ENCODE measurements at regions not wholly inside any gene's neighbourhood (a gene's known extent, or its start where the extent isn't known, plus 50 kb on each side); places are given as distances from the start of the nearest gene placed in this dataset.

DNA sequence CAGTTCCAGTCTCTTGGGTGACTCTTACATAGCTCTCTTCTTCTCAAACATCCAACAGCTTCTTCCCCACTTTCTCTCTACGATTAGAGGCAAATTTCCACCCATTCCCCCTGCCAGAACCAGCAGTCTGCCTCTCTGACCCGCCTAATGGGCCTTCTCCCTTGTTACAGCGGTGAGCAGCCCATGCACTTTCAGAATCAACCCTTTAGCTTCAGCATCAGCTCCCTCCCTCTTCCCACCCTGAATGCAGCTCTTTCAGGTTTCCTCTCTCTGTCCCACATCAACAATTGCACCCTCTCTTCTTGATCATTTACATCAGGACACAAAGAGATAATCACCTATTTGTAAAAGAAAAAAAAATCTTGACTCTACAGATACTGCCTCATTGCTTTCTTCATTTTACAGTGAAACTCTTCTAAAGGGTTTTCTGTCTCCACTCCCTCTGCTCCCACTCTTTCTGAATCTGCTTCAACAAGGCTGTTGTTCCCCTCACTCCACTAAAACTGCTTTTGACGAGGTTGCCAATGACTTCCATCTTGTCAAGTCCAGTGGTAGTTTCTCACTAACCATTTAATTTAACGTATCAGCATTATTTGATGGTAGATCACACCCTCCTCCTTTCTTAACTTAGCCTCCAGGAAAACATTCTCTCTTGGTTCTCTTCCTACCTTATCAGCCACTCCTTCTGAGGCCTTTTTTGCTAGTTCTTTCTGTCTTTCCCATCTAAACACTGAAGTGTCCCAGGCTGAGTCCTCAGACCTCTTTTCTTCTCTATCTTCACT is 106.6 kb downstream of the NPY start:
- no peak for FAIRE-seq
- dilution Hi-C loops (cut with MboI; ENCODE audit: extremely low pct_ligation_motif_present, low sequenced_read_pairs), result no loop called here

DNA sequence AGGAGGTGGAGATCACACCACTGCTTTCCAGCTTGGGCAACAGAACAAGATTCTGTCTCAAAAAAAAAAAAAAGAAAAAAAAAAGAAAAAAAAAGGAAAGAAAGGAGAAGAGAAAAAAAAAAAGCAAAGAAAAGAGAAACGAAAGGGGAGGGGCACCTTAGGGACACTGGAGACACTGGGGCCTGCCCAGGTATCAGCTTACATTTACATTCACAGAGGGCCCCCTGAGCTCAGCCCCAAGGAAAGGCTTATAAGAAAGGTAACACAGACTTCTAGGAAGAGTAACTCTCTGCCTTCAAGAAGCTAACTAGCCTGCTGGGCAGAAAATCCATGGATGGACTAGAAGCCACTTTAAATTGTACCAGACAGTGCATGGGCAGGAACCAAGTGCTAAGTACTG is 108.8 kb downstream of the NPY start:
- no peak overlapping the region for H3K4me3 ChIP-seq (ENCODE audit: control insufficient read depth in 2 of 3, extremely low read depth in 1 of 3, insufficient read depth in 2 of 3, low read depth in 1 of 3, low read length in 3 of 3)
- H4K20me1 ChIP-seq (ENCODE audit: control insufficient read depth, extremely low read depth, insufficient read depth, low read length), result no peaks in the 10 kb centered on the region
- H3K27ac ChIP-seq (ENCODE audit: control insufficient read depth, insufficient read depth, low read length), result no peak overlapping the region
- no peaks in the 10 kb centered on the region for H3K9me3 ChIP-seq (ENCODE audit: control insufficient read depth, low read depth, low read length)
- dilution Hi-C loops (cut with MboI; ENCODE audit: extremely low pct_ligation_motif_present, low sequenced_read_pairs), result no loop called here
- no peak overlapping the region for H2AFZ ChIP-seq (ENCODE audit: control insufficient read depth, low read length)
- DNase-seq (ENCODE audit: low read depth, low spot score) (no peak), FAIRE-seq (no peak)
- H3K4me2 ChIP-seq (ENCODE audit: control insufficient read depth, extremely low read depth, insufficient read depth, low read depth, low read length), result no peak overlapping the region
- no peaks in the 10 kb centered on the region for H3K4me1 ChIP-seq (ENCODE audit: control insufficient read depth, extremely low read depth, insufficient read depth, low read length)
- no peak overlapping the region for H3K9ac ChIP-seq (ENCODE audit: control insufficient read depth, extremely low read depth, insufficient read depth, low read length)
- no peaks in the 10 kb centered on the region for H3K27me3 ChIP-seq (ENCODE audit: control insufficient read depth, extremely low read depth, insufficient read depth, low read length)
- TF ChIP-seq, protein P1, sequence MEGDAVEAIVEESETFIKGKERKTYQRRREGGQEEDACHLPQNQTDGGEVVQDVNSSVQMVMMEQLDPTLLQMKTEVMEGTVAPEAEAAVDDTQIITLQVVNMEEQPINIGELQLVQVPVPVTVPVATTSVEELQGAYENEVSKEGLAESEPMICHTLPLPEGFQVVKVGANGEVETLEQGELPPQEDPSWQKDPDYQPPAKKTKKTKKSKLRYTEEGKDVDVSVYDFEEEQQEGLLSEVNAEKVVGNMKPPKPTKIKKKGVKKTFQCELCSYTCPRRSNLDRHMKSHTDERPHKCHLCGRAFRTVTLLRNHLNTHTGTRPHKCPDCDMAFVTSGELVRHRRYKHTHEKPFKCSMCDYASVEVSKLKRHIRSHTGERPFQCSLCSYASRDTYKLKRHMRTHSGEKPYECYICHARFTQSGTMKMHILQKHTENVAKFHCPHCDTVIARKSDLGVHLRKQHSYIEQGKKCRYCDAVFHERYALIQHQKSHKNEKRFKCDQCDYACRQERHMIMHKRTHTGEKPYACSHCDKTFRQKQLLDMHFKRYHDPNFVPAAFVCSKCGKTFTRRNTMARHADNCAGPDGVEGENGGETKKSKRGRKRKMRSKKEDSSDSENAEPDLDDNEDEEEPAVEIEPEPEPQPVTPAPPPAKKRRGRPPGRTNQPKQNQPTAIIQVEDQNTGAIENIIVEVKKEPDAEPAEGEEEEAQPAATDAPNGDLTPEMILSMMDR (optimal IDR thresholded peaks at IDR 0.05 in 1 of 3, IDR thresholded peaks at IDR 0.05 in 1 of 3, conservative IDR thresholded peaks at IDR 0.05 in 1 of 3; ENCODE audit: extremely low read depth in 1 of 3, insufficient read depth in 2 of 3, low read length in 3 of 3), result no peak
- TF ChIP-seq EZH2 (IDR thresholded peaks at IDR 0.05; ENCODE audit: low read length), result no peak
- no peaks in the 10 kb centered on the region for H3K9me1 ChIP-seq (ENCODE audit: control insufficient read depth, extremely low read depth, insufficient read depth, low read length)
- no peaks in the 10 kb centered on the region for H3K36me3 ChIP-seq (ENCODE audit: control insufficient read depth in 2 of 2, extremely low read depth in 1 of 2, insufficient read depth in 2 of 2, low read length in 2 of 2)
- no peaks in the 10 kb centered on the region for H3K79me2 ChIP-seq (ENCODE audit: control insufficient read depth, insufficient read depth, low read length)

More for the DNA sequence above, 106.6 kb downstream of the NPY start:
- no peak for DNase-seq (ENCODE audit: low read depth, low spot score)
- Histone ChIP-seq H3K4me1 (ENCODE audit: control insufficient read depth, extremely low read depth, insufficient read depth, low read length) (no peaks in the 10 kb centered on the region), H3K27ac (ENCODE audit: control insufficient read depth, insufficient read depth, low read length) (no peak overlapping the region), H3K4me3 (ENCODE audit: control insufficient read depth in 2 of 3, extremely low read depth in 1 of 3, insufficient read depth in 2 of 3, low read depth in 1 of 3, low read length in 3 of 3) (no peak overlapping the region), H4K20me1 (ENCODE audit: control insufficient read depth, extremely low read depth, insufficient read depth, low read length) (no peaks in the 10 kb centered on the region), H3K9me1 (ENCODE audit: control insufficient read depth, extremely low read depth, insufficient read depth, low read length) (no peaks in the 10 kb centered on the region), H3K79me2 (ENCODE audit: control insufficient read depth, insufficient read depth, low read length) (no peaks in the 10 kb centered on the region), H3K36me3 (ENCODE audit: control insufficient read depth in 2 of 2, extremely low read depth in 1 of 2, insufficient read depth in 2 of 2, low read length in 2 of 2) (no peaks in the 10 kb centered on the region), H3K4me2 (ENCODE audit: control insufficient read depth, extremely low read depth, insufficient read depth, low read depth, low read length) (no peak overlapping the region), H3K27me3 (ENCODE audit: control insufficient read depth, extremely low read depth, insufficient read depth, low read length) (no peaks in the 10 kb centered on the region), H2AFZ (ENCODE audit: control insufficient read depth, low read length) (no peak overlapping the region), H3K9ac (ENCODE audit: control insufficient read depth, extremely low read depth, insufficient read depth, low read length) (no peak overlapping the region), H3K9me3 (ENCODE audit: control insufficient read depth, low read depth, low read length) (no peaks in the 10 kb centered on the region)
- TF ChIP-seq, protein P1 (optimal IDR thresholded peaks at IDR 0.05 in 1 of 3, IDR thresholded peaks at IDR 0.05 in 1 of 3, conservative IDR thresholded peaks at IDR 0.05 in 1 of 3; ENCODE audit: extremely low read depth in 1 of 3, insufficient read depth in 2 of 3, low read length in 3 of 3), result no peak
- no peak for TF ChIP-seq EZH2 (IDR thresholded peaks at IDR 0.05; ENCODE audit: low read length)

All from keratinocyte (primary cell).